Renal cortical epithelial cell (primary cell): ENCODE measurements at regions not wholly inside any gene's neighbourhood (a gene's known extent, or its start where the extent isn't known, plus 50 kb on each side); places are given as distances from the start of the nearest gene placed in this dataset.
A peak's percentile ranks its signal among the peaks of the same experiment; 100 is the strongest.

Experiments
- DNase-seq: peaks from one replicate; pipeline ENCODE4 v3.0.0-alpha.2; 2011; ENCODE audit warnings: low read depth

GRCh38 chr14:55734731-55735130 lies 154.7 kb downstream of the KTN1 start:
- no peak for DNase-seq

GRCh38 chr14:55739967-55740648 lies 160.1 kb downstream of the KTN1 start:
- peak; percentile 89 for DNase-seq

DNA sequence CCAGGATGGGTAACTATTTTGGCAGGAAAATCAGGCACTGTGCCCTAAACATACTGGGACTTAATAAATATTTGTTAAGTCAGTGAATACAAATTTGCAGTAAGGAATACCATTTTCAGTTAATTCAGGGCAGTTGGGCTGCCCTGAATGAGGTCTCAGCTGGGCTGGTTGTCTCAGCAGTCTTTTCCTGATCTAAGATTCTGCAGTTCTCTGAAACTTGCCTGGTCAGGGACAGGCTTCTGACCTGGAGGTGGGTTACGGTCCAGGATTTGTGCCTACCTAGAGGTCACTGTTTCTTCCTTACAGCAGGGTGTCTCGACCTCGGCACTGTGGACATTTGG lies 160.6 kb downstream of the KTN1 start:
- DNase-seq = no peak

- no peak for DNase-seq
Measured at GRCh38 chr14:55741240-55741639, 161.2 kb downstream of the KTN1 start.

- no peak for DNase-seq
Measured at GRCh38 chr14:55743551-55743950, 163.5 kb downstream of the KTN1 start.

- no peak for DNase-seq
Measured at GRCh38 chr14:55744321-55744720, 164.3 kb downstream of the KTN1 start.

- no peak for DNase-seq
Measured at GRCh38 chr14:55745906-55746305, 165.9 kb downstream of the KTN1 start.

GRCh38 chr14:55746558-55746957 lies 166.6 kb downstream of the KTN1 start:
- peak; percentile 68 for DNase-seq

- no peak for DNase-seq
Measured at GRCh38 chr14:55747186-55747585, 167.2 kb downstream of the KTN1 start.

DNA sequence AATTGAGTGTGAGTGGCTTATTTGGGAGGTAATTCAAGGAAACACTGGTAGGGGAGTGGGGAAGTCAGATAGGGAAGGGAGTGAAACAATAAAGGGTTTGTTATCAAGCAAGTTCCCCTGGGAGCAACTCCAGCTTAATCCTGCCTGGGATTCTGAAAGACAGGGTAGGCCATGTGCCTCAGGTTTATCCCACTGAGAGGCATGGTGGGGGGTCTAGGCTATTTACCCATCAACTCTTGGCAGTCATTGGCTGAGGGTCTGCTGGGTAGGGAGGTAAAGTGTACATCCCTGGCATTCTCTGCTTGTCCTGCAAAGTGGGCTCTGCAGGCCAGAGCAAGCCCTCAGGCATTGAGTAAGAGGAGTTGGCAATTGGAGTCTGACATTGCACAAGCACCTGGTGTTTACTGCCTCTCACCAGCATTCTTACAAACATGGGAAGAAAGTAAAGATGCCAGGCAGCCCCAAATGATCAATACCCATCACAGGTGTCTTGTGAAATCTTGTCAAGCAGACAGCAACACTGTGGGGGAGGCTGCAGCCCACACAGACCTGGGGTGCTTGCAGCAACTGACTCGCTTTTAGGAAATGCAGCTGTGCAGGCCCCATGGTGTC lies 169.3 kb downstream of the KTN1 start:
- DNase-seq = peak; percentile 70

DNA sequence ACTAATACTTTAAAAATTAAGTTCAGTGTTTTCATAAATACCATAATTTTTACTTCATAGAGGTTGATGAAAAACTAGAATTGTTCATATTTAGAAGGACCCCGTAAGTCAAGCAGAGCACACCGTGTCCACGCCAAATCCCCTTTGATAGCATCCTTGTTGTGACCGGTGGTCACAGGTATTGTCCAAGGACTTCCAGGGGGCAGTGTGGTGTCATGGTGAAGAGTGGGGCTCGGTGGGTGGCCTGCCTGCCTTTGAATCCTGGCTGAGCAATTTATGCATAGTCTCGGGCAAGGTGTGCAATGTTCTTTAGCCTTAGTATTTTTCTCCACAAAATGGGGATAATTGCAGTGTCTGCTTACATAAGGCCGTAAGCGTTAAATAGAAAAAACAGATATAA lies 169.9 kb downstream of the KTN1 start:
- no peak for DNase-seq

DNA sequence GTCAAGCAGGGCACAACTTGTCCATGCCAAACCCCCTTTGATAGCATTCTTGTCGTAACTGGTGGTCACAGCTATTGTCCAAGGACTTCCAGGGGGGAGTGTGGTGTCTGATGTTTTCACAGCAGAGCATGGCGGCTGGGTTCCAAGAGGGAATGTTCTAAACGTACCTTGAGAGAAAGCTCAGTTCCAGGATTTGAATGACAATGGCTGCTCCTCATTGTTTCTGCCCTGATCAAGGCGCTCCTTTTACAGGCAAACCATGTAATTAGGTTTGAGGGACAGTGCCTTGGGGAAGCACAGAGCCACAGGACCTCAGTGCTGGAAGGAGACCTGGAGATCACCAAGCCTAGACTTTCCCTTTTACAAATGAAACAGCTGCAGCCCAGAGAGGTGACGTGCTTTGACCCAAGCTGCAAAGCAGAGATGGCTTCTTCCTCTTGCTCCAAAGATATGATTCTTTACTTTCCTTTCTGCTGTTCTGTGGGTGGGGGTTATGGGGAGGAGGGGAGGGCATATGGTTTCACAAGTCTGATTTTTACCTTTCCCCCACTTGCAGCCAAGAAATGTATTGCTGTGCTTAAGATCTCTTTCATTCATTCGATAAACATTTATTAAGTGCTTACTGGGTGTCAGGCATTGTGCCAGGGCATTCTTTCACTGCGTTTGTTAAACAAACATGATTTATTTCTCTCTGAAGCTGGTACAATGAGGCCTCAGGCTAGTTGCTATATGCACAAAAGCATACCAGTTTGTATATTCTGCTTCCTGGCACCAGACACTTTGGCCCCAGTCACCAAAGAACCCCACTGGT lies 172.8 kb downstream of the KTN1 start:
- peak; percentile 94 for DNase-seq

DNA sequence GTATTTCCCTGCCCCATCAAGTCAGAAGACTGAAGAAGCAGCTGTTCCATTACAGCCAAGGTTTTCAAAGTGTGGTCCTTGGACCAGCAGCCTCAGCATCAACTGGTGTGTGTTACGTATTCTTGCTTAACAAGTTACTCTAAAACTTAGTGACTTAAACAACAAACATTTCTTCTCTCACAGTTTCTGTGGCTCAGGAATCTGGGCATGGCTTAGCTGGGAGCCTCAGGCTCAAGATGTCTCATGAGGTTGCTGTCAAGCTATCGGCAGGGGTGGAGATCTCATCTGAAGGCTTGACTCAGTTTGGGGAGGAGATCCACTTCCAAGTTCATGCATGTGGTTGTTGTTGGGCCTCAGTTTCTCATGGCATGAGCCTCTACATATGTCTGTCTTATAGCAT lies 174.5 kb downstream of the KTN1 start:
- DNase-seq = peak; percentile 54

- DNase-seq = no peak
Measured at GRCh38 chr14:55754871-55755270, 174.9 kb downstream of the KTN1 start.

GRCh38 chr14:55756078-55756477 lies 176.1 kb downstream of the KTN1 start:
- DNase-seq = no peak

DNA sequence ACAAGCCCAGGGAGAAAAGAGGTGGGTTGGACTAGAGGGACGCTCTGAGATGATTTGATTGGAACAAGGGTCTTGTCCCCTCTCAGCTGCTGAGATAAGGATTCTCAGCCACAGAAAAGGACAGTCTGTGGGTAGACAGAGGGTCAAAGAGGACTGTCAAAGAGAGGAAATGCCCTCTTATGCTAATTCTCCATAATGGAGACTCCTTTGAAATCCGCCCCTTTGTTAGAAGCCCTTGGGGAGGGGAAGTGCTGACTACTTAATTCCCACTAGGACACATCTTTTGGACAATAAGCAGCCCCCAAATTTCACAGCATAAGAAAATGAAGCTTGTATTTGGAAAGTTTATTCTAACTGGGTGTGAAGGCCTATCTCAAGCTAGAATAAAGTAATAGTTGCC lies 176.6 kb downstream of the KTN1 start:
- DNase-seq = no peak

DNA sequence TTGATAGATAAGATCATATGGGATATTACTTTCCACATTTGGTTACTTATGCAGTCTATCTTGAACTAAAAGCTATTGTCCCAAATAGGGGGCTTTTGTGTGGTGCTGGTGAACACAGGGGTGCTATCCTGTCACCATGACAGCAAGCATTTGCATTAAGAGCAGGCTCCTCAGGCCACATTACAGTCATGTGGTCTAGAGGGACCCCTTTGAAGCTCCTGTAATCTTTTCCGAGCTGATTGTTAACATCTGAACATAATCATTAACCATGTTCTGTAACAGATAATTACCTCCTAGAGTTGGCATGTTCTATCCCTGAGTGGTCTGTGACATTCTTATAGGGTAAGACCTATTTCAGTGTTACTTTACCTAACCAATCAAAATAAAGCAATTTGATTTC lies 178.8 kb downstream of the KTN1 start:
- peak; percentile 72 for DNase-seq

GRCh38 chr14:55760789-55761566 lies 181.0 kb downstream of the KTN1 start:
- no peak for DNase-seq

DNA sequence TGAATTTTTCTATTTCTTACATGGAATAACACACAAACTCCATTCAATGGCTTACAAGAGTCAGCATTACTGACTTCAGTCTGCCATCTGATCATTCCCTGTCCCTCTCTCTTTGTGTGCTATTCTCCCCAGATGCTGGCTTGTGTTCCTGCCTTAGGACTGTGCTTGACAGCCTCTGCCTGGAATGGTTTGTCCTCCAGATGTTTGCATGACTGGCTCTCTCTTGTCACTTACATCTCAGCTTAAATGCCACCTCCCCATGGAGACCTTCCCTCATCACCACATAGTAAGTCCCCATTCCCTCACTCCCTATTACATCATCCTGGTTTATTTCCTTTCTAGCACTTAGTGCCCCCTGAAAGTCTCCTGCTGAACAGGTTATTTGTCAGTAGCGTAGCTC lies 181.6 kb downstream of the KTN1 start:
- DNase-seq = no peak

DNA sequence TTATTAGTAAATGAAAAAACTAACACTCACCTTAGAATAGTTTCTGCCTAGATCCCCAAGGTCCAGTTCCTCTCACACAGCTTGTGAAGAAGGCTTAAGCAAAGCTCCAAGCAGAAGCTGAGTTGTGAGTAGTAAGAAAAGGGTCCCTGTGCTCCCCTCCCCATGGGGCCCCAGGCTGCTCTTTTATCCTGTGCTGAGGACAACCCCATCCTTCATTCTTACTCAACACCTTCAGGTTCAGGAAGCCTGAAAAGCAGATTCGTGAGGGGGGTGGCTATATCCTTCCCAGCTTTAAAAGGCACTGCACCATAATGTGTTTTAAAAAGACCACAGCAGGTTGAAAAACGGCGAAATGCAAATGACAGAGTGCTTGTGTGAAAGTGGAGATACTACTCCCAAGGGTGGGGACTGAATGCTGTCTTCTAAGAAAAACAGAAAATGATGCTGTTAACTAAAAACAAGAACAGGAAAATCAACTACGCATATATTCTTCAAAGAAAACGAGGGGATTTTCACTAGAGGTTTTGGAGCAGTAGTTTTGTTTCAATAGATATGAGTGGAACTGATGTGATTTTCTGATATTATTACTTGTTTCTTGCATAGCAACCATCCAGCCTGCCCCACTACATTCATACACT lies 182.7 kb downstream of the KTN1 start:
- no peak for DNase-seq

DNA sequence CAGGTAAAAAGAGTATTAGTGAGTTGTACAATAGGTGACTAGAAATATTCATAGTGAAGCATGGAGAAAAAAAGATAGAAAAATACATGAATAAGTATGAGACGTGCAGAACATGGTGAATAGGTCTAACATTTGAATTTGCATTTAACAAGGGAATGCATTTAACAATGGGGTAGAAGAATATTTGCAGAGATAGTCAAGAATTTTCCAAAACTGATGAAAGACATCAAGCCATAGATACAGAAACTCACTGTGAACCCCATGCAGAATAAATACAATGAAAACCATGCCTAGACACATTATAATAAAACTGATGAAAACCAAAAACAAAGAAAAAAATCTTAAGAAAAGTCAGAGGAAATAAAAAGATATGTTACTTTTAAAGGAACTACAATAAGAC lies 184.8 kb downstream of the KTN1 start:
- no peak for DNase-seq

- no peak for DNase-seq
Measured at GRCh38 chr14:55766071-55766470, 186.1 kb downstream of the KTN1 start.
